GM21717 (cell line): ENCODE measurements at regions not wholly inside any gene's neighbourhood (a gene's known extent, or its start where the extent isn't known, plus 50 kb on each side); places are given as distances from the start of the nearest gene placed in this dataset.
"Not testable (repeated sequence)": the region's sequence is repeated elsewhere in the genome, so short reads cannot be mapped to it uniquely, and the experiment has no call there.

Source experiments
- ATAC-seq: cut with Tn5 transposase; IDR thresholded peaks from one replicate; pipeline ENCODE4 v1.9.1; 2021; ENCODE audit warnings: mild to moderate bottlenecking, moderate library complexity; ENCODE audit not compliant: unreplicated experiment

- ATAC-seq = no peak
Measured at GRCh38 chr11:110850846-110851245, 138.6 kb upstream of the ARHGAP20 start.

- ATAC-seq = not testable (repeated sequence)
Measured at GRCh38 chr11:110843053-110843452, 130.8 kb upstream of the ARHGAP20 start.

GRCh38 chr11:110838808-110839207, 126.6 kb upstream of the ARHGAP20 start:
- no peak for ATAC-seq

- no peak for ATAC-seq
Measured at GRCh38 chr11:110837603-110838002, 125.4 kb upstream of the ARHGAP20 start.

GRCh38 chr11:110835106-110835505, 122.9 kb upstream of the ARHGAP20 start:
- no peak for ATAC-seq

GRCh38 chr11:110833033-110833484, 120.8 kb upstream of the ARHGAP20 start:
- ATAC-seq = no peak

GRCh38 chr11:110832539-110832938, 120.3 kb upstream of the ARHGAP20 start:
- ATAC-seq = no peak

- no peak for ATAC-seq
Measured at GRCh38 chr11:110832080-110832479, 119.8 kb upstream of the ARHGAP20 start.

GRCh38 chr11:110830747-110831146, 118.5 kb upstream of the ARHGAP20 start:
- no peak for ATAC-seq

GRCh38 chr11:110830344-110830743, 118.1 kb upstream of the ARHGAP20 start:
- ATAC-seq = no peak

GRCh38 chr11:110829873-110830272, 117.6 kb upstream of the ARHGAP20 start:
- no peak for ATAC-seq

- ATAC-seq = no peak
Measured at GRCh38 chr11:110828086-110828485, 115.8 kb upstream of the ARHGAP20 start.

GRCh38 chr11:110827276-110827675, 115.0 kb upstream of the ARHGAP20 start:
- no peak for ATAC-seq

- ATAC-seq = no peak
Measured at GRCh38 chr11:110824912-110825620, 112.8 kb upstream of the ARHGAP20 start.

GRCh38 chr11:110818032-110818687, 105.9 kb upstream of the ARHGAP20 start:
- no peak for ATAC-seq

- no peak for ATAC-seq
Measured at GRCh38 chr11:110812086-110812733, 100.0 kb upstream of the ARHGAP20 start.

- no peak for ATAC-seq
Measured at GRCh38 chr11:110809417-110810199, 97.4 kb upstream of the ARHGAP20 start.

GRCh38 chr11:110808248-110808647, 96.0 kb upstream of the ARHGAP20 start:
- no peak for ATAC-seq

- ATAC-seq = no peak
Measured at GRCh38 chr11:110807801-110808200, 95.6 kb upstream of the ARHGAP20 start.

- no peak for ATAC-seq
Measured at GRCh38 chr11:110805756-110806155, 93.5 kb upstream of the ARHGAP20 start.

GRCh38 chr11:110802162-110802561, 89.9 kb upstream of the ARHGAP20 start:
- ATAC-seq = no peak
